GM23248 (cell line): ENCODE measurements at regions not wholly inside any gene's neighbourhood (a gene's known extent, or its start where the extent isn't known, plus 50 kb on each side); places are given as distances from the start of the nearest gene placed in this dataset.

Experiments
- EZH2 ChIP-seq: fragments of 200-600 bp; sonication (generic); IDR thresholded peaks from 2 replicates; pipeline ENCODE4 v1.6.1; 2018; ENCODE audit warnings: antibody characterized with exemption, mild to moderate bottlenecking; ENCODE audit not compliant: insufficient read depth, poor library complexity, severe bottlenecking
- EZH2phosphoT487 ChIP-seq: fragments of 200-600 bp; sonication (generic); IDR thresholded peaks from 2 replicates; pipeline ENCODE4 v1.6.1; 2018; ENCODE audit warnings: antibody characterized with exemption, moderate library complexity, mild to moderate bottlenecking, low read depth; ENCODE audit not compliant: insufficient read depth

DNA sequence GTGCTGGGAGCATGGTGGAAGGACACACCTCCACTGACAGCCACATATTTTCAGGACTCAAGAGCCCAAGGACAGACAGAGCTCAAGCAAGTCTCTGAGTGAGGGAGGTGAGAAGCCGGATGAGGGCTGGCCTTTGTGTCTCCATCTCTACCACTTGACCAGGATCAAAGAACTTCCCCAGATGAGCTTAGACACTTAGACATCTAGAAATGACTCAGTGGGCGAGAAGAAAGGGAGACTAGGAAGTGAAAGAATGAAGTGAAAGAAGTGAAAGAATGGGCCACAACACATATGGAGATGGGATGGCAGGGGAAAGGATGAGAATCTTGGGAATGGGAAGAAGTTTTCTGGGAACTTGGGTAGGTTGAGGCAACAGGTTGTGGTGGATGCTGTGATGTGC is 274.9 kb upstream of the CCL2 start:
- TF ChIP-seq EZH2phosphoT487 = no peak
- TF ChIP-seq EZH2 = no peak
